Ishikawa (cell line): ENCODE measurements at regions not wholly inside any gene's neighbourhood (a gene's known extent, or its start where the extent isn't known, plus 50 kb on each side); places are given as distances from the start of the nearest gene placed in this dataset.

Experiments used
- CEBPB ChIP-seq: IDR thresholded peaks from 2 replicates; pipeline ENCODE4 v1.6.1; 2012
- CREB1 ChIP-seq: IDR thresholded peaks from 2 replicates; pipeline ENCODE4 v1.6.1; 2012; ENCODE audit warnings: low read depth
- EGR1 ChIP-seq: IDR thresholded peaks from 2 replicates; pipeline ENCODE4 v1.6.1; 2012
- EP300 ChIP-seq: IDR thresholded peaks from 2 replicates; pipeline ENCODE4 v1.6.1; 2012; ENCODE audit warnings: borderline replicate concordance
- FOXM1 ChIP-seq: IDR thresholded peaks from 2 replicates; pipeline ENCODE4 v1.6.1; 2012; ENCODE audit warnings: low read depth, borderline replicate concordance
- NFIC ChIP-seq: IDR thresholded peaks from 2 replicates; pipeline ENCODE4 v1.6.1; 2012
- RAD21 ChIP-seq: IDR thresholded peaks from 2 replicates; pipeline ENCODE4 v1.6.1; 2012; ENCODE audit warnings: low read depth
- REST ChIP-seq: IDR thresholded peaks from 2 replicates; pipeline ENCODE4 v1.6.1; 2012; ENCODE audit warnings: low read depth, mild to moderate bottlenecking
- TAF1 ChIP-seq: IDR thresholded peaks from 2 replicates; pipeline ENCODE4 v1.6.1; 2012; ENCODE audit warnings: low read depth, mild to moderate bottlenecking
- TCF12 ChIP-seq: IDR thresholded peaks from 2 replicates; pipeline ENCODE4 v1.6.1; 2012; ENCODE audit warnings: low read depth
- TEAD4 ChIP-seq: IDR thresholded peaks from 2 replicates; pipeline ENCODE4 v1.6.1; 2012
- YY1 ChIP-seq: IDR thresholded peaks from 2 replicates; pipeline ENCODE4 v1.6.1; 2012; ENCODE audit warnings: low read depth
- ZBTB7A ChIP-seq: IDR thresholded peaks from 2 replicates; pipeline ENCODE4 v1.6.1; 2012; ENCODE audit warnings: low read depth
- TF ChIP-seq, protein P1 (sequence below): IDR thresholded peaks from 2 replicates; pipeline ENCODE4 v1.6.1; 2012
- TF ChIP-seq, protein P2 (sequence below): IDR thresholded peaks from 2 replicates; pipeline ENCODE4 v1.6.1; 2012

GRCh38 chr5:121573721-121574382, 277.8 kb upstream of the FTMT start:
- TF ChIP-seq RAD21 (no peak), ZBTB7A (no peak), REST (no peak), CEBPB (no peak), EGR1 (no peak), YY1 (no peak)

GRCh38 chr5:121581588-121581987, 270.1 kb upstream of the FTMT start:
- TF ChIP-seq EGR1, result no peak
- no peak for TF ChIP-seq REST
- no peak for TF ChIP-seq TAF1
- no peak for TF ChIP-seq CEBPB
- no peak for TF ChIP-seq NFIC

GRCh38 chr5:121596882-121597281, 254.8 kb upstream of the FTMT start:
- TF ChIP-seq FOXM1 (no peak), CREB1 (no peak), NFIC (no peak), EGR1 (no peak), TCF12 (no peak), TAF1 (no peak), TEAD4 (no peak), EP300 (no peak), CEBPB (no peak), ZBTB7A (no peak), RAD21 (no peak), YY1 (no peak), REST (no peak)
- TF ChIP-seq, protein P1, sequence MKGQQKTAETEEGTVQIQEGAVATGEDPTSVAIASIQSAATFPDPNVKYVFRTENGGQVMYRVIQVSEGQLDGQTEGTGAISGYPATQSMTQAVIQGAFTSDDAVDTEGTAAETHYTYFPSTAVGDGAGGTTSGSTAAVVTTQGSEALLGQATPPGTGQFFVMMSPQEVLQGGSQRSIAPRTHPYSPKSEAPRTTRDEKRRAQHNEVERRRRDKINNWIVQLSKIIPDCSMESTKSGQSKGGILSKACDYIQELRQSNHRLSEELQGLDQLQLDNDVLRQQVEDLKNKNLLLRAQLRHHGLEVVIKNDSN, result no peak
- TF ChIP-seq, protein P2, sequence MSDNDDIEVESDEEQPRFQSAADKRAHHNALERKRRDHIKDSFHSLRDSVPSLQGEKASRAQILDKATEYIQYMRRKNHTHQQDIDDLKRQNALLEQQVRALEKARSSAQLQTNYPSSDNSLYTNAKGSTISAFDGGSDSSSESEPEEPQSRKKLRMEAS, result no peak

- TF ChIP-seq REST, result no peak
- no peak for TF ChIP-seq TCF12
- TF ChIP-seq, protein P1, result no peak
- TF ChIP-seq FOXM1, result no peak
- TF ChIP-seq RAD21, result no peak
- no peak for TF ChIP-seq CREB1
- no peak for TF ChIP-seq NFIC
- TF ChIP-seq EP300, result no peak
- no peak for TF ChIP-seq ZBTB7A
- TF ChIP-seq TAF1, result no peak
- TF ChIP-seq YY1, result no peak
- TF ChIP-seq EGR1, result no peak
- TF ChIP-seq CEBPB, result no peak
- TF ChIP-seq, protein P2, result no peak
- no peak for TF ChIP-seq TEAD4
Observed at GRCh38 chr5:121608826-121609225, 242.9 kb upstream of the FTMT start.
